ENCODE measurements at regions not wholly inside any gene's neighbourhood (a gene's known extent, or its start where the extent isn't known, plus 50 kb on each side); places are given as distances from the start of the nearest gene placed in this dataset.

DNA sequence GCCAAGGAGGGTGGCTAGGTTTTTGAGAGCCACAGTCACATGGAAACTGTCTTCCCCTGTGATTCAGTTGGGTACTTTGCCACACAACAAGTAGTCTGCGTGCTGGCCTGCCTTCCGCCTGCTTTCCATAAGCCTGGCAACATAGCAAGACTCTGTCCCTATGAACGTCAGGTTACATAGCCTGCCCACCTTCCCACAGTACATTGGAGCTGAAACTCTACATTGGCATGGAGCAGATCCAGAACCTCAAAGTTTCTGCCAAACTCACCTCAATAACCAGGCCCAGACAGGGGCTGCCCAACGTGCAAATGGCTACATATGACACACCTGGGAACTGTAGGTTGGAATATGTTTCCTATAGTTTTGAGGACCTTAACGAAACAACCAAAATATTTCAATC, 140.6 kb upstream of the PRICKLE2 start:
- CTCF ChIA-PET (ENCODE audit: low intra/inter-chr PET ratio), result no interaction called here
- Histone ChIP-seq H4K20me1 (replicated peaks; ENCODE audit: control insufficient read depth, insufficient read depth, low read length) (no peaks in the 10 kb centered on the region), H3K4me3 (no peak overlapping the region), H3K9me1 (ENCODE audit: control insufficient read depth, insufficient read depth, low read length) (no peaks in the 10 kb centered on the region), H3K27me3 (ENCODE audit: control insufficient read depth in 2 of 2, insufficient read depth in 2 of 2, low read length in 2 of 2) (no peaks in the 10 kb centered on the region), H2AFZ (ENCODE audit: low read depth, low read length) (no peak overlapping the region), H3K79me2 (ENCODE audit: control insufficient read depth, insufficient read depth, low read length) (no peaks in the 10 kb centered on the region), H3K36me3 (ENCODE audit: control insufficient read depth, insufficient read depth, low read length) (no peaks in the 10 kb centered on the region), H3K4me2 (ENCODE audit: insufficient read depth, low read length) (no peak overlapping the region), H3K9me3 (replicated peaks; ENCODE audit: control insufficient read depth, insufficient read depth, low read depth, low read length) (no peaks in the 10 kb centered on the region), H3K4me1 (replicated peaks in 1 of 2; ENCODE audit: control insufficient read depth in 2 of 2, insufficient read depth in 2 of 2, low read length in 2 of 2) (no peaks in the 10 kb centered on the region), H3K27ac (ENCODE audit: extremely low read depth, low read depth, low read length) (no peak overlapping the region), H3K9ac (ENCODE audit: insufficient read depth in 1 of 2, low read depth in 2 of 2, low read length in 2 of 2) (no peak overlapping the region)
- ATAC-seq (no peak), DNase-seq (ENCODE audit: extremely low read depth in 1 of 4, low spot score in 3 of 4) (no peak), FAIRE-seq (no peak)
- TF ChIP-seq CREB1 (IDR thresholded peaks at IDR 0.05) (no peak), CREB1 (CRISPR knock-in tag; IDR thresholded peaks at IDR 0.05) (no peak), LARP7 (IDR thresholded peaks at IDR 0.05) (no peak), HLTF (IDR thresholded peaks at IDR 0.05) (no peak), POLR2AphosphoS2 (IDR thresholded peaks at IDR 0.05; ENCODE audit: low read length) (no peak), ZKSCAN8 (CRISPR knock-in tag; IDR thresholded peaks at IDR 0.05) (no peak)
- TF ChIP-seq, protein P1, sequence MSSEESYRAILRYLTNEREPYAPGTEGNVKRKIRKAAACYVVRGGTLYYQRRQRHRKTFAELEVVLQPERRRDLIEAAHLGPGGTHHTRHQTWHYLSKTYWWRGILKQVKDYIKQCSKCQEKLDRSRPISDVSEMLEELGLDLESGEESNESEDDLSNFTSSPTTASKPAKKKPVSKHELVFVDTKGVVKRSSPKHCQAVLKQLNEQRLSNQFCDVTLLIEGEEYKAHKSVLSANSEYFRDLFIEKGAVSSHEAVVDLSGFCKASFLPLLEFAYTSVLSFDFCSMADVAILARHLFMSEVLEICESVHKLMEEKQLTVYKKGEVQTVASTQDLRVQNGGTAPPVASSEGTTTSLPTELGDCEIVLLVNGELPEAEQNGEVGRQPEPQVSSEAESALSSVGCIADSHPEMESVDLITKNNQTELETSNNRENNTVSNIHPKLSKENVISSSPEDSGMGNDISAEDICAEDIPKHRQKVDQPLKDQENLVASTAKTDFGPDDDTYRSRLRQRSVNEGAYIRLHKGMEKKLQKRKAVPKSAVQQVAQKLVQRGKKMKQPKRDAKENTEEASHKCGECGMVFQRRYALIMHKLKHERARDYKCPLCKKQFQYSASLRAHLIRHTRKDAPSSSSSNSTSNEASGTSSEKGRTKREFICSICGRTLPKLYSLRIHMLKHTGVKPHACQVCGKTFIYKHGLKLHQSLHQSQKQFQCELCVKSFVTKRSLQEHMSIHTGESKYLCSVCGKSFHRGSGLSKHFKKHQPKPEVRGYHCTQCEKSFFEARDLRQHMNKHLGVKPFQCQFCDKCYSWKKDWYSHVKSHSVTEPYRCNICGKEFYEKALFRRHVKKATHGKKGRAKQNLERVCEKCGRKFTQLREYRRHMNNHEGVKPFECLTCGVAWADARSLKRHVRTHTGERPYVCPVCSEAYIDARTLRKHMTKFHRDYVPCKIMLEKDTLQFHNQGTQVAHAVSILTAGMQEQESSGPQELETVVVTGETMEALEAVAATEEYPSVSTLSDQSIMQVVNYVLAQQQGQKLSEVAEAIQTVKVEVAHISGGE (CRISPR knock-in tag; IDR thresholded peaks at IDR 0.05), result peak in 1 of 3 experiments; percentile 85; a peak in 2 of 6 replicates
- BruUV-seq (replicated peaks), result no TSS peak
- 0% methylated on average over 5 of the region's 5 CpGs for WGBS (ENCODE audit: insufficient coverage, low coverage, missing lambda C conversion rate)
- intact Hi-C loops (cut with micrococcal nuclease), result no loop called here
- in situ Hi-C loops (cut with MboI), result no loop called here
- POLR2A ChIA-PET, result no interaction called here
